ENCODE measurements at regions not wholly inside any gene's neighbourhood (a gene's known extent, or its start where the extent isn't known, plus 50 kb on each side); places are given as distances from the start of the nearest gene placed in this dataset.

DNA sequence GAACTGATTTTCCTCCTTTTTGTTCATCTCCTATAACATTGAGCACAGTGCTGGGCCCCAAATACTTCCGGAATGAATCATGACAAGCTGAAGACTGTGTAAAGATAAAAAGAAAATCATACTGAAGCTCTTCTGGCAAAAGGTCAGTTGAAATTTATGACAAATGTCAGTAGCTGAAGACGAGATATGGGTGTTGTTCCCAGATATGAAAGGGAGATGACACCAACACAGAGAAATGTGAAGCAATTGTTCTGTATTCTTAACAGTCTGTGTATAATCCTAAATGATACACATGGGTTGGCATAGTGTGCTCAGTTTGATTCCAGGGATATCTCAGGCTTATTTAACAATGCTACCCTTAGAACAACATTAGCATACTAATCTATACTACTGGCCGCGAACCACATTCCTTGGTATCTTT is 170.5 kb upstream of the PITX2 start:
- no peak for TF ChIP-seq POLR2A (IDR thresholded peaks at IDR 0.05; ENCODE audit: low read length)
- no peak for TF ChIP-seq GATA1 (IDR thresholded peaks at IDR 0.05; ENCODE audit: low read depth, low read length)
- no peak for DNase-seq

DNA sequence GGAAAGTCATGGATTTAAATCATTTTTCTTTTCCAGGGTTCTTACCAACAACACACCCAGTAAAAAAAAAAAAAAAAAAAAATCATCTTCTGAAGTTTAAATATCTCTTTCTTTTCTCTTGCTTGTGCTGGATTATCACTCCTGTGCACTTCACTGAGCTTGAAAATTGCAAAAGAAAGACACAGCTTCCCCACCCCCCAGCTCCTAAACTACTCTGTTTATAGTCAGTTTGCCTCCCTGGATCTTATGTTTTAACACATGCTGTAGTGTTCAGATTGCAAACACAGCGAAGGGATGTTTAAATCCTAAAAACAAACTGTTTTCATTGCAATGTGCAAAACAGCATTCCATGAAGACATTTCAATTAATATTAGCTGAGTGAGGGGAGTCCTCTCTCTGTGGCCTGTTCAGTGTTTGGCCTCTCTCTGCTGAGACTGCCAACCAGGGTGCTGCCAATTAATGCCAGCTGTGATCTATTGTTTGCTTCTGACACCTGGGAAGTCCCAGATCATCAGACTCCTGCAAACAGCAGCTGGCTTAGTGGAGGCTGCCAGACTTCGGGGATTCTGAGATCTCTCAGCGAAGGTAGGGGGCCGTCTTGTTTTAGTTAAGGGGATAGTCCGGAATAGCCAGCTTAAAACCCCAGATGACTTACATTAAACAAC is 171.1 kb upstream of the PITX2 start:
- DNase-seq = no peak

DNA sequence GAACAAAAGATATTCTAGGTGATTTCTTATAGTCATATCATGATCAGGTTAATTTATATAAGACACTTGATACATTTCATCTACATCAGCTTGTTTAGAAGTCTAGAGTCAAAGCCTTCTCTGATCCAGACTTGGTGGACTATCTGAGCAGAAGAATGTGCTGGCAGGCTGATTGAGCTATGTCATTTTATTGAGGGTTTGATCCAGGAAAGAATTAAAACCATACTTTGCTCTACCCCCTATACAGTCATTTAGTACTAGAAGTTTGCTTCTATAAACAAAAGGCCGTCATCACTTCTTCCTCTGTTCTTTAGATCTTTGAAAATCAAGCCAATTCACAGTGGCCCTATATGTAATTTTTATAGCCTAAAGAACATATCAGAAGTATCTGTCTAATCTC is 173.1 kb upstream of the PITX2 start:
- no peak for DNase-seq
- no peak for TF ChIP-seq POLR2A (IDR thresholded peaks at IDR 0.05; ENCODE audit: low read length)
- TF ChIP-seq GATA1 (IDR thresholded peaks at IDR 0.05; ENCODE audit: low read depth, low read length) = no peak

More for the DNA sequence above, 171.1 kb upstream of the PITX2 start:
- TF ChIP-seq POLR2A (IDR thresholded peaks at IDR 0.05; ENCODE audit: low read length) = no peak

DNA sequence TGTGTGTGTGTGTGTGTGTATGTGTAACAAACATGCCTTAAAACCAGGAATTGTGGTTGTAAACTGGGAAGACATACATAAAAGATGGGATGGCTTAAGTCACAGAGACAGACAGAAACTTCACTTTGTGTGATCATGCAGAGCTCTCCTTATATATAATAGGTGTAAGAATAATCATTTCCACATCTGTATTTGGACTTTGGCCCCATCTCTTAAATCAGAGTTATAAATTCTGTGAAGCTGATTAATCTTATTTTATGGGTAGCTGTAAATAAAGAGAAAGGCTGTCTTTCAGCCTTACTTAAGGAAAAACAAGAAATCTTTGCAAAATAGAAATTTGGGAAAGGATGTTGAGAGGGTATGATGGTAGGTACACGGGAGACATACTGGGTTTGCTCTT is 174.6 kb upstream of the PITX2 start:
- TF ChIP-seq POLR2A (IDR thresholded peaks at IDR 0.05; ENCODE audit: low read length) (no peak), GATA1 (IDR thresholded peaks at IDR 0.05; ENCODE audit: low read depth, low read length) (no peak)
- DNase-seq = no peak

DNA sequence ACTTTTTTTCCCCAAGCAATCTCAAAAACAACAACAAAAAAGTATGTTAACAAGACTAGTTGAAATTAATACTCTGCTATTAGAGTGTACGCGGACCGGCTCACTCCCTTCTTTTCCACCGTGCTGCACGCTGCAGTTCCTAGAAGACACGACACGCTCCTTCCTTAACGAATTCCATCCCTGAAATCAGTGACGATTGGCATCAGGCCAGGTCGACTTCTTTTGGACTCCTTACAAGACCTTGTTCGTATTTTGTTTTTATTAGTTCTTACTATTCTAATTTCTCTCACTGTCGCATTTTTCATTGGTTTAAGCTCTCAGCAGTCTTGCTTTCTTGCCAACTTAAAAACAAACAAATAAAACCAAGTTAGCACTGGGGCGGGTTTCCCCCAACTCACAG is 175.8 kb upstream of the PITX2 start:
- DNase-seq = no peak
- no peak for TF ChIP-seq POLR2A (IDR thresholded peaks at IDR 0.05; ENCODE audit: low read length)
- TF ChIP-seq GATA1 (IDR thresholded peaks at IDR 0.05; ENCODE audit: low read depth, low read length) = no peak

DNA sequence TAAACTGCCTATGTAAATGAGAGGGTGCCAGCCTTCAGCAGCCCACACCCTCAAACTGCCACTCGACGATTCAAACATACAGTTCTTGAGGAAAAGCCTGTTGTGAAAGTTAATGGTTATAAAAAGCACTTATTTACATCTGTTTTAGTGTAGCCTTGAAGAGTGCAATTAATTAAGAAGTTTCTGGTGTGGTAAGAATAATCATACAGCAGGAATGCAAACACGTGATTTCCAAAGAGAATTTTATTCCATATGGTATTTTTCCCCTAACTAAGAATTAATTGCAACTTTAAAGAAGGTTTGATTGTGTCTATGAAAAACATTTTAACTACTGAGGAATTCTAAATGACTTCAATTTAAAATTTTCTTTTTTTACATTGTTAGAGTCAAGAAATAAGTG is 176.3 kb upstream of the PITX2 start:
- TF ChIP-seq POLR2A (IDR thresholded peaks at IDR 0.05; ENCODE audit: low read length) (no peak), GATA1 (IDR thresholded peaks at IDR 0.05; ENCODE audit: low read depth, low read length) (no peak)
- no peak for DNase-seq

DNA sequence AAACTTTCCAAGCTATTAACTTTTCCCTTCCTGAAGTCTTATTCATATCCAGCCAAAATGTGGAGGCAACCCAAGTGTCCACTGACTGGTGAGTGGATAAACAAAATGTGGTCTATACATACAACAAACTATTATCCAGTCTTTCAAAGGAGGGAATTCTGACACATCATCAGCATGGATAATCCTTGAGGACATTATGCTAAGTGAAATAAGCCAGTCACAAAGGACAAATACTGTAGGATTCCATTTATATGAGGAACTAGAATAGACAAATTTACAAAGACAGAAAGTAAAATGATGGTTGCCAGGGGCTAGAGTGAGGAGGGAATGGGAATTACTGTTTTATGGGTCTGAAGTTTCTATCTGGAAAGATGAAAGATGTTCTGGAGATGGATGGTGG is 178.7 kb upstream of the PITX2 start:
- no peak for DNase-seq
- no peak for TF ChIP-seq GATA1 (IDR thresholded peaks at IDR 0.05; ENCODE audit: low read depth, low read length)
- no peak for TF ChIP-seq POLR2A (IDR thresholded peaks at IDR 0.05; ENCODE audit: low read length)

DNA sequence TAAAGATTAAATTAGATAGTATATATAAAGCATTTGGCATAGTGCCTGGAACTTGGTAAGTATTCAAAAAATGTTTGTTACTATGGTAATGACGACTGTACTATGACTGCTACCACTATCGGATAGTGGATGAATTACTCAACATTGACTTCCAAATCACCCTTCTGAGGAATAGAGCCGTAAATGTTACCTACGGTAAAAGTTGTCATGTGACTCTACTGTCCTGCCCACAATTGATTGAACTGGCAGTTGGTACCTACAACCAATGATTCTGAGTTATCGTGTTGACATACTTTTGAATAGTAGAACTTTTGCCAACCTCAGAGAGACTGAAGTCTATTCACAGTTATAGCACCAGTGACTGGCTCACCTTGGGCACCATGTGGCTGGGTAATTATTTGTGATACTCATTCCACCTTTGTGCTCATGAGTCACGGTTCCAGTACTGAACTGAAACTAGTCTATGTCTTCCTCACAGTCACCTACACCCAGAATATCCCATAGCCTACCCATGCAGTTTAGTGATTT is 185.5 kb upstream of the PITX2 start:
- TF ChIP-seq POLR2A (IDR thresholded peaks at IDR 0.05; ENCODE audit: low read length) (no peak), GATA1 (IDR thresholded peaks at IDR 0.05; ENCODE audit: low read depth, low read length) (no peak)
- no peak for DNase-seq

DNA sequence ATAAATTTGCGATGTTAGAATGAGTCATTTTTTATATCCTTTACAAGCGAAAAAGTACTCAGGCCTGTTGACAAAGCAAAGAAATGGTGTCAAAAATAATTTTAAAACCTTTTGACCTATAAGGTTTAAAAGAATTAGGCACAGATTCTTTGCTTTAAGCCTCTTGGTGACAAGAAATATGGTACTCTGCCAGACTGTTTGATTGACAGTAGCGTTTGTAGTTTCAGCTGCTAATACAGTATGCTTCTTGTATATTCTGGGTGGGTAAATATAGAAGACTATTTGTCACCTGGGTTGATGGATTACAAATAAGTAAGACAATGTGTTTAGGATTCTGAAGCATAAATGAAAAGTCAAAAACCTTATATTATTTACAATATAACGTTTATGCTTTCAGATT is 193.1 kb upstream of the PITX2 start:
- no peak for TF ChIP-seq GATA1 (IDR thresholded peaks at IDR 0.05; ENCODE audit: low read depth, low read length)
- no peak for TF ChIP-seq POLR2A (IDR thresholded peaks at IDR 0.05; ENCODE audit: low read length)
- no peak for DNase-seq

DNA sequence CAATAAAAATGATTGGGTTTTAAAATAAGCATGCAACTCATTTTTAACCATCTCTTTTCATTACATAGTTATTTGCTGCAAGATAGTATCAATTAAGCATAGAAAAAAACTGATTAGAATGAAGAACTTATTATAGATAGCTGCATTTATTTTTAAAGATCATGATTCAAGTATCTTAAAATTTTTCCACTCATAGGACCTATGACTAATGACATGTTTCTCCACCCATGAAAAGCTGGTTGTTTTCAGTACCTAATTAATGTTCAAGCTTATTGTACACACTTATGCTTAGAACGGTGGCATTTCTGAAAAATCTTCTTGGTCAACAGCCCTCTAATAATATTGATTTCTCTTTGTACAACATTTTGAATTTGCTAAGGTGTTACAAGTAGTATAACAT is 193.5 kb upstream of the PITX2 start:
- TF ChIP-seq POLR2A (IDR thresholded peaks at IDR 0.05; ENCODE audit: low read length) = no peak
- TF ChIP-seq GATA1 (IDR thresholded peaks at IDR 0.05; ENCODE audit: low read depth, low read length) = no peak
- DNase-seq = no peak

DNA sequence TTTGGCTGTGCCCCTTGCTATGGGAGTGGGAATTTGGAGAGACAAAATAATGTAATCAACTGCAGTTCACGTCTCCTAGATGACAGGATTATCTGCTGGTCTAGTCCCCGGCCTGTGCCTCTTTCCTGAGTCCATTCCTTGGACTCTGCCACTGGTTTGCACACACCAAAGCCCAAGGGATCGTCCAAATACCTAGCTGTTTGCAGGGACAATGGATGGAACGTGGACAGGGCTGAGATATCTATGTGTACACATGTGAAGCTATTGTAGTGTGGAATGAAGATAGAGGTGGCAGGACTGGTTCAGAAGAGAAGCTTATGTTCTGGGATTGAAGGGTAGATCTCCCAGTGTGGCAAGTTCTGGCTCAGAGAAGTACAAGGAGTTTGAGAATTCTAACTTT is 198.3 kb upstream of the PITX2 start:
- no peak for DNase-seq
- TF ChIP-seq GATA1 (IDR thresholded peaks at IDR 0.05; ENCODE audit: low read depth, low read length) (no peak), POLR2A (IDR thresholded peaks at IDR 0.05; ENCODE audit: low read length) (no peak)

DNA sequence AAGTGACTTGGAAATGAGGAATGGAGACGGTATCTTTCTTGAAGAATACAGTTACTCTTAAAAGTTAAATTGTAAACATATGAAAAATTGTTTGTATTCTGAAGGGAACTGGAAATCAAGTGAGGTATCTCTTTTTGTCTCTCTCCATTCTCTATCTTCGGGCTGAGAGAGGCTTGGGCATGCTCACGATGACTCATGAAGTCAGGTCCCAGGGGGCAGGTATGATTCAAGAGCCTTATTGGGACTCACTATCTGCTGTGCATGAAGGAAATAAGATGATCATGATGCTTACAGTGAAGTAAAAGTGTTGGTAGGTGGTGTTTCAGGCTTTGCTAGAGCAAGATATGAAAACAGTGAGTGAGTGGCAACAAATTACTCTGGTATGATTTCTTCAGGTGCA is 200.4 kb upstream of the PITX2 start:
- DNase-seq = no peak
- TF ChIP-seq POLR2A (IDR thresholded peaks at IDR 0.05; ENCODE audit: low read length) = no peak
- no peak for TF ChIP-seq GATA1 (IDR thresholded peaks at IDR 0.05; ENCODE audit: low read depth, low read length)

DNA sequence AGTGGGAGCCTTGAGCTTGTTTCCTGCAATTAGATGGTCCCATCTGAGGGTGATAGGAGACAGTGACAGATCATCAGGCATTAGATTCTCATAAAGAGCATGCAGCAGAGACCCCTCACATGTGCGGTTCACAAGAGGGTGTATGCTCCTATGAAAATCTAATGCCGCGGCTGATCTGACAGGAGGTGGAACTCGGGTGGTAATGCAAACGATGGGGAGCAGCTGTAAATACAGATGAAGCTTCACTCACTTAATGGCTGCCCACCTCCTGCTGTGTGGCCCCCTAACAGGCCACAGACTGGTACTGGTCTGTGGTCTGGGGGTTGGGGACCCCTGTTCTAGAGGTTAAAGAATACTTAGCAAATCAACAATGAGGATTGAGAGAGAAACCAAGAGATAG is 201.5 kb upstream of the PITX2 start:
- TF ChIP-seq GATA1 (IDR thresholded peaks at IDR 0.05; ENCODE audit: low read depth, low read length) = no peak
- no peak for TF ChIP-seq POLR2A (IDR thresholded peaks at IDR 0.05; ENCODE audit: low read length)
- DNase-seq = no peak

DNA sequence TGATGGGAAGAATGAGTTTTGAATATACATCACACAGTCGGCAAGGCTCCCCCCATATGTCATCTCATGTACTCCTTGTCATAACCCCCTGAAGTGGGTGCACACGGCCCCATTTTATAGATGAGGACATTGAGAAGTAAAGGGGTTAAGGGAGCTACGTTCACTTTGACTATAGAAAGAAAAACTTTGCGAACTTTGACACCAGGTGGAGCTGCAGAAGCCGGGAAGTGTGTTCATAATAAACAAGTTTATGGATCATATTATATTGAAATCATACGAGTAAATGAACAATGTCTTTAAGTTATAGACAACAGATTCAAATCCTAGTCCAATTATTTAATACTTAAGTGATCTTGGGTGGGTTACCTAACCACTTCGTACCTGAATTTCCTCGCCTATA is 203.8 kb upstream of the PITX2 start:
- TF ChIP-seq POLR2A (IDR thresholded peaks at IDR 0.05; ENCODE audit: low read length) = no peak
- TF ChIP-seq GATA1 (IDR thresholded peaks at IDR 0.05; ENCODE audit: low read depth, low read length) = no peak
- DNase-seq = no peak

DNA sequence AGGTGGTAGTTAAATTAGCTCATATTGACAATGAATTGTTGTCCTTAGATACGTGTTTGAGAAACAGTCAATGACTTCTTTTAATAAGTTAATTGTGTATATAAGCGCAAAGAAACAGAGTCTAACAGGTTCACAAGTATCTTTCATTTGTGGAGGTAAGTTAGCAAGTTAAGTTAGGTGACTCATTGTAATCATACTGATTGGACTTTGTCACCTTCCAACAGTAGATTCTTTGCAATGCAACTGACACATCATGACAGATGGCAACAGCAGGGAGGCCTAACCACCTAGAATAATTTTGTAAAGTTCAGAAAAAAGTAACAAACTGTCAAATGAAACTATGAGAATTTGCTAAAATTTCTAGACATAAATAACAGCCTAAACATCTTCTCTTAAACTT is 207.6 kb upstream of the PITX2 start:
- no peak for TF ChIP-seq GATA1 (IDR thresholded peaks at IDR 0.05; ENCODE audit: low read depth, low read length)
- TF ChIP-seq POLR2A (IDR thresholded peaks at IDR 0.05; ENCODE audit: low read length) = no peak

More for the DNA sequence above, 207.6 kb upstream of the PITX2 start:
- no peak for DNase-seq
